Germinal center (tissue), 1 donor: ENCODE measurements at regions not wholly inside any gene's neighbourhood (a gene's known extent, or its start where the extent isn't known, plus 50 kb on each side); places are given as distances from the start of the nearest gene placed in this dataset.
"Not testable (repeated sequence)": the region's sequence is repeated elsewhere in the genome, so short reads cannot be mapped to it uniquely, and the experiment has no call there.

ENCODE experiments used
- DNase-seq: peaks from one replicate; pipeline ENCODE4 v3.0.0; 2012; ENCODE audit warnings: mixed read lengths, low spot score

DNA sequence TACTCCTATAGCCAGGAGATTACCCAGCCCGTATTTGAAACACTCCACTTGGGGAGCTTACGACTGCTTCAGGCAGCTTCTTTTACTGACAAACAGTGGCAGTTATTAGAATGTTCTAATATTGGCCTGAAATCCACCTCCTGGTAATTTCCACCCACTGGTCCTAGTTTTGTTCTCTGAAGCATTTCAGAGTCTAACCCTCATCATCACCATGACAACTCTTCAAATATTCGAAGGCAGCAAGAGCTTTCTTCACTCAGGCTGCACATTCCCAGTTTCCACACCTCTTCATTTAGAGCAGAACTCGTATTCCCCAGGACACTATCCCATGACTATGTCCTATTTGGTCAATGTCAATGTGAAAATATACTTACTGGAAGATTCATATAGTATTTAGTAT lies 325.6 kb downstream of the UBE3D start:
- DNase-seq = no peak

GRCh38 chr6:82741325-82741995 lies 324.2 kb downstream of the UBE3D start:
- DNase-seq = no peak

DNA sequence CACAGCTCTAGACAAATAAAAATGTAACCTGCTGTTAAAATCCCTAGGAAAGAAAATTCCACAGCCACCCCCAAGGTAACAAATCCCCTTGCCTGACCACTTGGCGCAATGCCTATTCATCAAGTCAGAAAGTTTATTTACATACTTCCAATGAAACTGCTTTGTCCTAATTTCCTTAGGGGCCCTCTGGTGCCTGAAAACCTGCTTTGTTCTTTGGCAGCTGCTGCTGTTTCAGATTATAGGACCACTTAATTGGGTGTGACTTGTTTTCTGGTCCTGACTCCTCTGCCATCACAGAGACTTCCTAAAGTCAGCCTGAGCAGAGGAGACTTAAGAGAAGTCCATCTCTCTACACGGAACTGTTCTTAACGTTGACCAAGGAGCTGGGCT lies 323.6 kb downstream of the UBE3D start:
- no peak for DNase-seq

GRCh38 chr6:82744286-82745015 lies 321.2 kb downstream of the UBE3D start:
- DNase-seq = no peak

- DNase-seq = no peak
Measured at GRCh38 chr6:82750556-82750955, 315.1 kb downstream of the UBE3D start.

DNA sequence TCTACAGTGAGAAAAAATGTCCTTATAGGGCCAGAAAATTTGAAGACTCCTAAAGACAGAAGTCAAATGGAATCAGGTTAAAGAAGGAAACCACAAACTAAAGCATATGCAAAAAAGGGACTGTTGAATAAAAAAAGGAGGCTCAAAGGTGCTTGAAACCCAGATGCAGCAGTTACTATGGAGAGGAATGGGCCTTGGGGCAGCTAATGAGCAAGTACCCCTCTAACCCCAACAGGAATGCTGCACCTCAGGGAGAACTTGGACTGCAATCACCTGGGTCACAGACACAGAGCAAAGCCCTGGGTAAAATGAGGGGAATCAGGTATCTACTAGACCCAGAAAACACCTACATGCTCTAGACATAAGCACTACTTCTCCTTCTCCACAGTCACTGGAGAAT lies 313.9 kb downstream of the UBE3D start:
- DNase-seq = no peak

GRCh38 chr6:82761674-82762345 lies 303.8 kb downstream of the UBE3D start:
- no peak for DNase-seq

DNA sequence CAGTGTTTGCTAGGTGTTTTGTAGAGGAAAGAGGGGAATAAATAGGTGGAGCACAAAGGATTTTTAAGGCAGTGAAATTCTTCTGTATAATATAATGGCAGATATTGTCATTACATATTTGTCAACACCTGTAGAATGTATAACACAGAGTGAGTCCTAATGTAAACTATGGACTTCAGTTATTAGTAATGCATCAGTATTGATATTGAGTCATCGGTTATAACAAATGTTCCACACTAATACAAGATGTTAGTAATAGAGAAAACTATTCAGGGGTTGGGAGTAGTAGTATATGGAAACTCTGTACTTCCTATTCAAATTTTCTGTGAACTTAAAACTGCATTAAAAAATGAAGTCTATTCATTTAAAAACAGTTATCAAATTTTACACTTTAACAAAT lies 299.2 kb downstream of the UBE3D start:
- no peak for DNase-seq

GRCh38 chr6:82767037-82767436 lies 298.6 kb downstream of the UBE3D start:
- no peak for DNase-seq

DNA sequence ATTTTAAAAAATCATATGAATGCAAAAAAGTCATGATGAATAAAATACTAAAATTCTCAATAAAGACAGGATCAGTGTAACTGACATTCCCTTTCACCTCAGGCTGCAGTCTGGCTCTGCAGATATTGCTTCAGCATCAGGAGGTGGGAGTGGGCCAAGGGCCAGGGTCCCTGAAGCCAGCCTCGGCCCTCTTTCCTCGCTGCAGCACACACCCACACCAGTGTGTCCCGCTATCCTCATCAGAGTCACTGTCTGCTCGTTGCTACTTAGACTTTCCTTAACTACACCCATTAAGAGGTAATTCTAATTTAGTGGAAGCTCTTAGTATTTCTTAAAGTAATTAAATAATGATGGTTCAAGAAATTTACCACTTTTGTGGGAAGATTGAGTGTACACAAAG lies 298.2 kb downstream of the UBE3D start:
- DNase-seq = no peak

DNA sequence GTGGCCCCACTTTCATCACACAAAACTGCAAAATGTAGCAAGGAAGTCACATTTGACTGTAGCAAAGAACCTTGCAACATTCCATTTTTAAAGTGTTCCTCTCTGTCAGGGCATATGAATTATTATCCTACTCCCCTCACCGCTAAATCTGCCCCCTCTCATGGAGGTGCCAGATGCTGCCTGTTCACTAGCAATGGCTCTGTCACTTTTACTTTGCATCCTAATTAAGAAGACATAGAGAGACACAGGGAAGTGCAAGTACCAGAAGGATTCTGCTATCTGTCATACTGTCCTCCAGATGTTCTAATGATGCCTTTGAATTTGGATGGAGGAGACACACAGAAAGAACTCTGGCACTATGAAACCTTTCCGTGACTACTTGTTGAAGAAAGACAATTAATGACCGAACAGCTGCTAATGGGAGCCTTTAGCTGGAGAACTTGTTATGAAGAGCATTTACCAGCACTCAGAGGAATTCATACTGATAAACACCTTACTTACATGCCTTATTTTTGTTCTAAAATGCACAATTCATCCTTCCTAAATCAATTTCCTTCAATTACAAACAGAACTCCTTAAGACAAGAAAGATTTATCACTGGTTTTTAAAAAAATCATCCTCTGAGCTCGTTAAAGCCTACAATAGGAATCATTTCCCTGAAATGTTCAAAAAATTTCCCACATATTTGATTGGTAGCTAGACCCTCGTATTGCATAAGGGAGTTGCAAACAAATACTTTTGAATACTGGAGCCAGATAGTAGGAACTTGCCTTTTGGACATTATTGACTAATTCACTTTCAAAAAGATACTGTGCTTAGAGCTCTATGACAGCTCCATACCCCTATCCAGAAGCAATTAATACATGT lies 292.6 kb downstream of the UBE3D start:
- DNase-seq = no peak

- no peak for DNase-seq
Measured at GRCh38 chr6:82775361-82775760, 290.3 kb downstream of the UBE3D start.

DNA sequence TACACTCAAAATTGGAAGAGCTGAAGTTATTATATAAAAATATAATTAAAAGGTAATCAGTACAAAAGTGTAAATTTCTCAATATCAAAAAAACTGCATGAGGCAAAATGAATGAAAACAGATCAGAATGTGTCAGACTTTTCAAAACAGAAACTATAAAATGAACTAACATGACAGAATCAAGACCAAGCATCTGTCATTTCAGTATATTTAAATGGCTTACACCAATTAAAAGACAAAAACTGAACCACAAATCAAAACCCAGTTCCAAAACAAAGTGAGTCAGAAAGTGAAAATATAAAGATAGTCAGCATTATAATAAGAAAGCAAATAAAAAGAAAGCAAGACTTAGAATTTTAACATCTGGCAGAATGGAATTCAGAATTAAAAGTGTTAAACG lies 289.7 kb downstream of the UBE3D start:
- no peak for DNase-seq

GRCh38 chr6:82779041-82779440 lies 286.6 kb downstream of the UBE3D start:
- no peak for DNase-seq

DNA sequence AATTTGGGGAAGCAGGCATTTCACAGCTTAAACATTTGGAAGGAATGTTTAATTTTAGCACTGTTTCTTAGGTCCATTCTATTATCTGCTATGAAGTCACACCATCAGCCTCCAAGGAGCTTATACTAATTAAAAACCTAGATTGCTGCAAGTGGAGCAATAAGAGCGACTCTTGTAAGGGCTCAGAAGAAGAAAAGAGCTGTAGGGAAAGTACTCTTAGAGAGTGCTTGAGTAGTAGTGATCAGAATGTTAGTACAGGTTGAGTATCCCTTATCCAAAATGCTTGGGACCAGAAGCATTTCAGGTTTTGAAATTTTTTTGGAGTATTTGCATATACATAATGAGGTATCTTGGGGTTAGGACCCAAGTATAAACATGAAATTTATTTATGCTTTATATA lies 285.3 kb downstream of the UBE3D start:
- DNase-seq = no peak

- DNase-seq = no peak
Measured at GRCh38 chr6:82781620-82782204, 283.9 kb downstream of the UBE3D start.

DNA sequence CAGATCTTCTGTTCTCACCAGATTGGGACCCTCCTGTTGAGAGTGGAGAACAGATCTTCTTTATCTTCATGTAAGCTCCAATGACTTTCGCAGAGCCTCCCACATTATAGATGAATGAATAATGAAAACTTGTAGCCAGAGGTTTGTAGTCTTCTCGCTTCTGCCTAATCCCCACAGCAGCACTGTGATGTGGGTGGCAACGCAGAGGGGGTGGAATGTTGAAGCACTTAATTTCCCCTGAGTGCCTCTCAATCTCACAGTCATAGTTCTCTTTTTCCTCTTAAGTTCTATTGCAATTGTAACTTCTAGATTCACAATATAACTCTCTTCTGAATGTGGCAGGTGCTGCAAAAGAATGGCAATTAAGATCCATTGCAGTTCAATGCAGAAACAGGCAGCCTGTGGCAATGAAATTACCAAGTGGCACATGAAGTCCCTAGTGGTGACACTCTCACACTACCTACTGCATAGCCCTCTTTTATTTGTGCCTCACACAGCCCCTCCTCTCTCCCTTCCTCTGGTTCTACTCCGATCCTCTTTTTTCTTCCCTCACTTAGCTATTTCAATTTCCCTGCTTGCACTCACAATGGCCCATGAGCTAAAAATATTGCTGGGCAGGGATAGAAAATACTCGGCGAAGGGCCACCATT lies 281.9 kb downstream of the UBE3D start:
- no peak for DNase-seq

DNA sequence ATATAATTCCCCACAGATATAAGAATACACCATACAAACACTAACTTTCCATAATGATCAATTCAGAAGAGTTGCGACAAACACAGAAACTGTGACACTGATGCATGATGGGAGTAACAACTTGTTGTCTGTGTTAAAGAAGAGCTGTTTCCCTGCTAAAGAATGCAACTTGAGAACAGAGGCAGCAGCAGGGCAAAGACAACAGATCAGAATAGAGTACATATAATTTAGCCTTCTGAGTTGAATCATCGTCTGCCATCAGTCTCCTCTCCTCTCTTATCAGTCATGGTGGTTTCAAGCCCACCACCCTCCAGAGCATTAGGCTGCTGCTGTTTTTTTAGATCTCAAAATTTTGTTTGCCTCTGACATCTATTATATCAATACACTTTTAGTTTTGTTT lies 280.4 kb downstream of the UBE3D start:
- DNase-seq = no peak

- DNase-seq = no peak
Measured at GRCh38 chr6:82786248-82786647, 279.4 kb downstream of the UBE3D start.

DNA sequence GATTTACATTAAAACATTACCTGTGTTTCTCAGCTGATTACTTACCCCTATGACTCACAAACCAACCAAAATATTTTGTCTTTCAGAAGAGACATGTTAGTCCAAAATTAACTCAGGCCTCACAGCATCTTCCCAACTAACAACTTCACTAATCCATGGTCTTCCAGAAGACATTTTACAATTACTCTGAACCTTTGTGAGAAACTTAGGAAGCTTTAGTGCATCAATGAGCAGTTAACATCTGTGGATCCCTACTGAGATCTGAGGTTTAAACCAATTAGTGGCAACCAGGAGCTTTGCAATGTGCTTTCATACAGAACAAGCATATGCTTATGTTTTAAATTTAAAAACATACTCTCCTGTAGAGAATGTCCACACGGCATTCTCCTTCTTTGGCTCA lies 269.7 kb downstream of the UBE3D start:
- no peak for DNase-seq

GRCh38 chr6:82801083-82801482 lies 264.6 kb downstream of the UBE3D start:
- no peak for DNase-seq

DNA sequence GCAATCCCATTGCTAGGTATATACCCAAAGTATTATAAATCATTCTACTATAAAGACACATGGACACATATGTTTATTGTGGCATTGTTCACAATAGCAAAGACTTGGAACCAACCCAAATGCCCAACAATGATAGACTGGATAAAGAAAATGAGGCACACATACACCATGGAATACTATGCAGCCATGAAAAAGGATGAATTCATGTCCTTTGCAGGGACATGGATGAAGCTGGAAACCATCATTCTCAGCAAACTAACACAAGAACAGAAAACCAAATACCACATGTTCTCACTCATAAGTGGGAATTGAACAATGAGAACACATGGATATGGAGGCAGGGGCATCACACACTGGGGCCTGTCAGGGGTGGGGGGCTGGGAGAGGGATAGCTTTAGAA lies 249.4 kb downstream of the UBE3D start:
- DNase-seq = not testable (repeated sequence)
